H1 (cell line): ENCODE measurements at regions not wholly inside any gene's neighbourhood (a gene's known extent, or its start where the extent isn't known, plus 50 kb on each side); places are given as distances from the start of the nearest gene placed in this dataset.

ENCODE experiments used
- CTCF ChIA-PET: fragments of 300-600 bp; sonication (Branson Sonifier 250); formaldehyde crosslinking; loops from one replicate; lab custom pipeline; 2021; ENCODE audit not compliant: partially characterized antibody; lab: Charles Lee
- POLR2A ChIA-PET: fragments of 300-600 bp; sonication (Branson Sonifier 250); formaldehyde crosslinking; loops from one replicate; lab custom pipeline; 2021; ENCODE audit warnings: inconsistent platforms; ENCODE audit not compliant: partially characterized antibody; lab: Charles Lee
- DNase-seq, 2 experiments: peaks; one replicate each; pipeline versions ENCODE4 v3.0.0 to v3.0.0-alpha.2; 2010 to 2022; ENCODE audit warnings: low spot score in 2 of 2, low read depth in 1 of 2, mixed read lengths in 1 of 2
- FAIRE-seq: peaks from 2 replicates; lab custom pipeline; 2011; peaks lifted over from hg19 to GRCh38; lab: Jason Lieb, UNC
- H2AFZ ChIP-seq: 2 replicates; pipeline ENCODE4 v1.8.1; 2012; ENCODE audit warnings: low read length, inconsistent platforms
- H2AK5ac ChIP-seq: 2 replicates; pipeline ENCODE4 v1.6.1; 2013; ENCODE audit warnings: low read depth, low read length
- H2BK120ac ChIP-seq: replicated peaks from 2 replicates; pipeline ENCODE3; 2013; ENCODE audit warnings: low read depth, low read length, inconsistent platforms
- H2BK12ac ChIP-seq: 2 replicates; pipeline ENCODE4 v1.6.1; 2013; ENCODE audit warnings: low read depth, low read length
- H2BK15ac ChIP-seq: 2 replicates; pipeline ENCODE4 v1.6.1; 2013; ENCODE audit warnings: low read length
- H2BK20ac ChIP-seq: 2 replicates; pipeline ENCODE4 v1.6.1; 2013; ENCODE audit warnings: low read length
- H2BK5ac ChIP-seq: 2 replicates; pipeline ENCODE4 v1.6.1; 2013; ENCODE audit warnings: low read depth, low read length
- H3K14ac ChIP-seq: 2 replicates; pipeline ENCODE4 v1.6.1; 2013; ENCODE audit warnings: inconsistent platforms; ENCODE audit not compliant: insufficient read length
- H3K18ac ChIP-seq: 2 replicates; pipeline ENCODE4 v1.6.1; 2013; ENCODE audit warnings: low read length; ENCODE audit errors: extremely low read depth
- H3K23ac ChIP-seq: 2 replicates; pipeline ENCODE4 v1.6.1; 2013; ENCODE audit warnings: inconsistent platforms; ENCODE audit not compliant: insufficient read length
- H3K23me2 ChIP-seq: 2 replicates; pipeline ENCODE4 v1.6.1; 2013; ENCODE audit warnings: low read depth, low read length
- H3K27ac ChIP-seq: 2 replicates; pipeline ENCODE4 v1.6.1; 2011; ENCODE audit warnings: low read depth, low read length, inconsistent platforms
- H3K27me3 ChIP-seq, 4 experiments: replicated peaks in 1 of 4; 1 replicate in 1 of 4; 2 replicates in 3 of 4; pipeline versions ENCODE4 v1.6.1 to v1.8.1; 2011 to 2013; ENCODE audit warnings: low read length in 3 of 4, mild to moderate bottlenecking in 3 of 4, inconsistent platforms in 2 of 4, mixed read lengths in 2 of 4, moderate library complexity in 1 of 4; ENCODE audit not compliant: control insufficient read depth in 3 of 4, insufficient read depth in 3 of 4; ENCODE audit errors: extremely low read depth in 1 of 4
- H3K36me3 ChIP-seq, 4 experiments: 2 replicates each; pipeline versions ENCODE4 v1.6.1 to v1.8.1; 2011 to 2013; ENCODE audit warnings: mild to moderate bottlenecking in 4 of 4, low read length in 3 of 4, moderate library complexity in 2 of 4, control low read depth in 1 of 4, inconsistent platforms in 1 of 4; ENCODE audit not compliant: insufficient read depth in 4 of 4, control insufficient read depth in 2 of 4
- H3K4ac ChIP-seq: replicated peaks from 2 replicates; pipeline ENCODE3; 2013; ENCODE audit warnings: low read length, low read depth, mixed read lengths, inconsistent platforms; ENCODE audit not compliant: insufficient read length
- H3K4me1 ChIP-seq, 4 experiments: replicated peaks in 1 of 4; 1 replicate in 1 of 4; 2 replicates in 3 of 4; pipeline versions ENCODE4 v1.6.1 to v1.8.1; 2011 to 2013; ENCODE audit warnings: low read length in 3 of 4, inconsistent platforms in 2 of 4, mixed read lengths in 1 of 4; ENCODE audit not compliant: insufficient read depth in 4 of 4, control insufficient read depth in 3 of 4
- H3K4me2 ChIP-seq, 2 experiments: 2 replicates each; pipeline versions ENCODE4 v1.6.1 to v1.8.1; 2011 to 2013; ENCODE audit warnings: low read depth in 2 of 2, low read length in 2 of 2, control low read depth in 1 of 2, inconsistent platforms in 1 of 2, mild to moderate bottlenecking in 1 of 2; ENCODE audit not compliant: insufficient read depth in 1 of 2
- H3K4me3 ChIP-seq, 4 experiments: fragments of 200-600, 300-600 bp in 1 of 4; sonication (generic), shearing (Covaris generic), sonication (Bioruptor Twin) in 1 of 4; 2 replicates each; pipeline versions ENCODE4 v1.5.1 to v1.8.1; 2011 to 2016; ENCODE audit warnings: low read length in 4 of 4, low read depth in 3 of 4, control low read depth in 2 of 4, inconsistent platforms in 2 of 4, mild to moderate bottlenecking in 2 of 4, mixed read lengths in 1 of 4, moderate library complexity in 1 of 4; ENCODE audit not compliant: insufficient read depth in 2 of 4; ENCODE audit errors: extremely low read depth in 1 of 4
- H3K56ac ChIP-seq: replicated peaks from 2 replicates; pipeline ENCODE3; 2013; ENCODE audit warnings: low read depth, mild to moderate bottlenecking, mixed read lengths, low read length, inconsistent platforms; ENCODE audit not compliant: insufficient read length
- H3K79me1 ChIP-seq: 2 replicates; pipeline ENCODE4 v1.6.1; 2013; ENCODE audit warnings: low read depth, low read length, control low read depth
- H3K79me2 ChIP-seq, 2 experiments: 2 replicates each; pipeline versions ENCODE4 v1.6.1 to v1.8.1; 2012 to 2013; ENCODE audit warnings: low read length in 2 of 2, mild to moderate bottlenecking in 2 of 2, inconsistent platforms in 1 of 2; ENCODE audit not compliant: insufficient read depth in 2 of 2, control insufficient read depth in 1 of 2
- H3K9ac ChIP-seq, 4 experiments: replicated peaks in 1 of 4; 1 replicate in 1 of 4; 2 replicates in 3 of 4; pipeline versions ENCODE4 v1.6.1 to v1.8.1; 2011 to 2013; ENCODE audit warnings: low read depth in 3 of 4, low read length in 3 of 4, control low read depth in 2 of 4, mild to moderate bottlenecking in 2 of 4, moderate library complexity in 2 of 4, inconsistent platforms in 1 of 4; ENCODE audit errors: extremely low read depth in 1 of 4
- H3K9me3 ChIP-seq, 2 experiments: 2 replicates each; pipeline versions ENCODE4 v1.6.1 to v1.8.1; 2012 to 2013; ENCODE audit warnings: mild to moderate bottlenecking in 2 of 2, moderate library complexity in 2 of 2, control low read depth in 1 of 2, inconsistent platforms in 1 of 2, low read depth in 1 of 2, low read length in 1 of 2, mixed read lengths in 1 of 2; ENCODE audit not compliant: insufficient read depth in 2 of 2
- H4K20me1 ChIP-seq, 2 experiments: replicated peaks in 1 of 2; 2 replicates each; pipeline versions ENCODE3 to v1.8.1; 2011 to 2013; ENCODE audit warnings: inconsistent platforms in 2 of 2, low read length in 2 of 2, mild to moderate bottlenecking in 1 of 2; ENCODE audit not compliant: insufficient read depth in 2 of 2, control insufficient read depth in 1 of 2
- H4K5ac ChIP-seq: 2 replicates; pipeline ENCODE4 v1.6.1; 2013; ENCODE audit warnings: low read length, low read depth, mixed read lengths, inconsistent platforms; ENCODE audit not compliant: insufficient read length
- H4K8ac ChIP-seq: 2 replicates; pipeline ENCODE4 v1.8.0; 2013; ENCODE audit warnings: mild to moderate bottlenecking, moderate library complexity, low read length, inconsistent platforms; ENCODE audit not compliant: insufficient read depth; ENCODE audit errors: extremely low read depth
- H4K91ac ChIP-seq: replicated peaks from 2 replicates; pipeline ENCODE3; 2013; ENCODE audit warnings: low read length, mixed read lengths, inconsistent platforms; ENCODE audit not compliant: insufficient read length
- CBX8 ChIP-seq: fragments of 300-800, 300-1000 bp; sonication (generic); IDR thresholded peaks from 2 replicates; pipeline ENCODE4 v1.7.1; 2016; ENCODE audit warnings: low read depth, low read length, borderline replicate concordance
- CHD1 ChIP-seq: IDR thresholded peaks from 2 replicates; pipeline ENCODE4 v1.6.1; 2012; ENCODE audit warnings: low read depth, low read length, improper control_type of control experiment
- WGBS, 2 experiments: shearing (Covaris generic) in 1 of 2; methylation state at CpG; one replicate each; pipeline versions ENCODE4 v1.1.6 to v1.1.7; 2013 to 2015; ENCODE audit warnings: low lambda C conversion rate in 2 of 2, mixed read lengths in 2 of 2, inconsistent platforms in 1 of 2, low coverage in 1 of 2, missing lambda C conversion rate in 1 of 2; ENCODE audit not compliant: insufficient replicate concordance in 2 of 2, insufficient coverage in 1 of 2, insufficient read length in 1 of 2; ENCODE audit errors: extremely low coverage in 1 of 2, missing lambda C conversion rate in 1 of 2; 5-methylcytosine and 5-hydroxymethylcytosine counted together
- TF ChIP-seq, protein P1 (sequence below): IDR thresholded peaks from 2 replicates; pipeline ENCODE4 v1.6.1; 2012; ENCODE audit warnings: inconsistent platforms

DNA sequence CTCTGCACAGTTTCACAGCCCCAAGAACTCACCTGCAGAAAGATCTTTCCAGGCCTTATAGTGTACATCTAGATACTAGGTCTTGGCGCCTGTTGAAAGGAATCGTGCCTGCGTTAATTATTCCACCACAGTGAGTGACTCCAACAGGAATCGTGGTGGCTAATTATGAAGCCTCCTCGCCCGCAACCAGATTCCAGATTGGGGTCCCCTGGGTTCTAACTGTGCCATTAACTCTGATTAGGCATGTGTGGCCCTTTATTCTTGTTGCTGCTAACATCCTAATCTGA, 295.3 kb upstream of the MAF start:
- Histone ChIP-seq H3K9ac (no peak overlapping the region), H3K27ac (no peak overlapping the region), H3K56ac (no peak overlapping the region), H2BK20ac (no peak overlapping the region), H3K23ac (no peak overlapping the region), H4K8ac (no peak overlapping the region), H3K36me3 (no peaks in the 10 kb centered on the region), H2BK5ac (no peak overlapping the region), H2BK12ac (no peak overlapping the region), H3K9me3 (no peaks in the 10 kb centered on the region), H2AFZ (no peak overlapping the region), H3K23me2 (no peaks in the 10 kb centered on the region), H3K27me3 (no peaks in the 10 kb centered on the region), H3K79me1 (no peaks in the 10 kb centered on the region), H3K18ac (no peak overlapping the region), H2AK5ac (no peak overlapping the region), H4K5ac (no peak overlapping the region), H2BK15ac (no peak overlapping the region), H3K4me1 (no peaks in the 10 kb centered on the region), H4K91ac (no peak overlapping the region), H3K79me2 (no peaks in the 10 kb centered on the region), H3K14ac (no peak overlapping the region), H3K4me2 (no peak overlapping the region), H2BK120ac (no peak overlapping the region), H3K4me3 (no peak overlapping the region), H4K20me1 (no peaks in the 10 kb centered on the region), H3K4ac (no peak overlapping the region)
- 91% methylated on average over 6 of the region's 6 CpGs; no CpG with 5 or more reads in 1 of the 2 experiments for WGBS, 2 experiments
- FAIRE-seq = no peak
- TF ChIP-seq CHD1 (no peak), CBX8 (no peak)
- TF ChIP-seq, protein P1, sequence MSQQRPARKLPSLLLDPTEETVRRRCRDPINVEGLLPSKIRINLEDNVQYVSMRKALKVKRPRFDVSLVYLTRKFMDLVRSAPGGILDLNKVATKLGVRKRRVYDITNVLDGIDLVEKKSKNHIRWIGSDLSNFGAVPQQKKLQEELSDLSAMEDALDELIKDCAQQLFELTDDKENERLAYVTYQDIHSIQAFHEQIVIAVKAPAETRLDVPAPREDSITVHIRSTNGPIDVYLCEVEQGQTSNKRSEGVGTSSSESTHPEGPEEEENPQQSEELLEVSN = no peak
- ChIA-PET POLR2A (no interaction called here), CTCF (no interaction called here)
- DNase-seq = no peak
